ENCODE measurements at regions not wholly inside any gene's neighbourhood (a gene's known extent, or its start where the extent isn't known, plus 50 kb on each side); places are given as distances from the start of the nearest gene placed in this dataset.
A peak's percentile ranks its signal among the peaks of the same experiment; 100 is the strongest.

GRCh38 chr10:131738396-131738735, 162.4 kb upstream of the PPP2R2D start:
- no peak for TF ChIP-seq CTCF (IDR thresholded peaks at IDR 0.05)
- H3K27ac ChIP-seq: no peak overlapping the region
- no peak overlapping the region for H3K4me3 ChIP-seq
- DNase-seq (ENCODE audit: low spot score): no peak

- TF ChIP-seq CTCF (IDR thresholded peaks at IDR 0.05): no peak
- Histone ChIP-seq H3K4me3 (no peak overlapping the region), H3K27ac (no peak overlapping the region)
- no peak for DNase-seq (ENCODE audit: low spot score)
These were observed 161.6 kb upstream of the PPP2R2D start for GRCh38 chr10:131739206-131739605.

- peak; percentile 56 for DNase-seq (ENCODE audit: low spot score)
- H3K27ac ChIP-seq: no peak overlapping the region
- TF ChIP-seq CTCF (IDR thresholded peaks at IDR 0.05): no peak
- no peak overlapping the region for H3K4me3 ChIP-seq
These were observed 158.3 kb upstream of the PPP2R2D start for GRCh38 chr10:131742500-131742951.

- peak; percentile 69 for DNase-seq (ENCODE audit: low spot score)
- no peak for TF ChIP-seq CTCF (IDR thresholded peaks at IDR 0.05)
- Histone ChIP-seq H3K27ac (no peak overlapping the region), H3K4me3 (peak overlapping the region; percentile 34)
These were observed 157.3 kb upstream of the PPP2R2D start for GRCh38 chr10:131743190-131744151.

GRCh38 chr10:131744346-131744745, 156.5 kb upstream of the PPP2R2D start:
- Histone ChIP-seq H3K27ac (no peak overlapping the region), H3K4me3 (peak overlapping the region; percentile 34)
- no peak for TF ChIP-seq CTCF (IDR thresholded peaks at IDR 0.05)
- DNase-seq (ENCODE audit: low spot score): no peak

GRCh38 chr10:131745591-131745990, 155.2 kb upstream of the PPP2R2D start:
- Histone ChIP-seq H3K27ac (no peak overlapping the region), H3K4me3 (no peak overlapping the region)
- TF ChIP-seq CTCF (IDR thresholded peaks at IDR 0.05): no peak
- DNase-seq (ENCODE audit: low spot score): no peak

- TF ChIP-seq CTCF (IDR thresholded peaks at IDR 0.05): no peak
- no peak for DNase-seq (ENCODE audit: low spot score)
- H3K27ac ChIP-seq: no peak overlapping the region
- no peak overlapping the region for H3K4me3 ChIP-seq
These were observed 154.5 kb upstream of the PPP2R2D start for GRCh38 chr10:131746241-131746711.
